Esophagus muscularis mucosa (tissue), 3 donors: ENCODE measurements at regions not wholly inside any gene's neighbourhood (a gene's known extent, or its start where the extent isn't known, plus 50 kb on each side); places are given as distances from the start of the nearest gene placed in this dataset.

Experiments
- CTCF ChIP-seq, 3 experiments: fragments of 200-600 bp in 2 of 3; fragments of 450-650 bp in 1 of 3; sonication (generic) in 2 of 3; IDR thresholded peaks; one replicate each; pipeline ENCODE4 v1.5.1; 2017 to 2019; ENCODE audit warnings: antibody characterized with exemption in 3 of 3, mild to moderate bottlenecking in 2 of 3, moderate library complexity in 1 of 3
- POLR2A ChIP-seq: fragments of 450-650 bp; IDR thresholded peaks from one replicate; pipeline ENCODE4 v1.6.1; 2017; ENCODE audit warnings: antibody characterized with exemption, moderate library complexity, mild to moderate bottlenecking, low read depth

DNA sequence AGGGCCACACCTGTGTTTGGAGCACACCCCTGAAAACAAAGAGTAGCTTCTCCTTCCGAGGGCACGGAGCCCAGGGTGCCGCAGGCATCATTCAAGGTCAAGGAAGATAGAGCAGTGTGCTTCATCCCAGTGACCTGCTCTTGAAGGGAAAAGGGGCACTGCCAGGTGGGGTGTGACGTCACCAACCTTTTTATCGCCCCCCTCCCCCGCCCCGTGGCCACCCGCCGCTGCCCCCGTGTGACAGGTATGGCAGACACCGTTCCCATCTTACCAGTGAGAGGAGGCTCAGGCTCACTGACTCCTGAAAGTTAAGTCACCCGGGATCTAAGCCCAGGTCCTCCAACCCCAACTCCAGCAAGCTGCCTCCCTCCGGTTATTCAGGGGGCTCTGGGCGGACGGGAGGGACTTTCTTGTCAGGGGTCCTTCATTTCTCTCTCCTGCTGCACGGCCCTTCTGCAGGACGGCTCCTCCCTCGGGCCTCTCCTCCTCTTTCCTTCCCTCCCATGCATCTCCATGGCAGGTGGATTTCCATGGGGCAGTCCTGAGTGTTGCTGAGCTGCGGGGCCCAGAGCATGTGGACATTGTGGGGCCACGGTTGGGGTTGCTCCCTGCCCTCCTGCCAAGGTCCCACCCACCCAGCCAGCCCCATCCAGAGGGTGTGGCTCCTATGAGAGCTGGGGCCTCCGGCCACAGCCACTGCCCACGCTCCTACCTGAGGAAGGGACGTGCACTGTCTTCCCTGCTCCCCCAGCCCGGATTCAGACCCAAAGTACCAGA, 114.1 kb upstream of the HDAC4 start:
- TF ChIP-seq CTCF (IDR thresholded peaks at IDR 0.05) (no peak), POLR2A (no peak)
